ENCODE measurements at regions not wholly inside any gene's neighbourhood (a gene's known extent, or its start where the extent isn't known, plus 50 kb on each side); places are given as distances from the start of the nearest gene placed in this dataset.

DNA sequence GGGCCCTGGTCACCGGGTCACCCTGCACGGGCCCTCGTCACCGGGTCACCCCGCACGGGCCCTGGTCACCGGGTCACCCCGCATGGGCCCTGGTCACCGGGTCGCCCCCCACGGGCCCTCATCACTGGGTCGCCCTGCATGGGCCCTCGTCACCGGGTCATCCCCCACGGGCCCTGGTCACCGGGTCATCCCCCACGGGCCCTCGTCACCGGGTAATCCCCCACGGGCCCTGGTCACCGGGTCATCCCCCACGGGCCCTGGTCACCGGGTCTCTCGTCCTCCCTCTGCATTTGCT lies 77.6 kb downstream of the RIPK4 start:
- no peak for DNase-seq (ENCODE audit: low read depth in 4 of 4, low spot score in 3 of 4)

DNA sequence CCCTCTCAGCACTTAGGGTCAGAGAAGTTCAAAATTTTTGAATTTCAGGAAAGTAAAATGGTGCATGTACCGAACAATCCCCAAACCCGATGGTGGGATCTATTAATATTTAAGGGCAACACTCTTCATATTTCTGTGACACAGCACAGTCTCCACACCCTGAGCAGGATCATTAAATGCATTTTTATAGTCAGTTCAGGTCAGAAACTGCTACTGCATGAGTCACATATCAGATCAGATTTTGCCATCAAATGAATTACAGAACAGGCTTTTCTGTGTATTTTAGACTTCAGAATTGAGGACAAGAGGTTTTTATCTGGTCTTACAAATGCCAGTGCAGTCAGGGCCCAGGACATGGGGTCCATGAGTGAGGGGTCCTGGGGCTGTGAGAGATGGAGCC lies 79.2 kb downstream of the RIPK4 start:
- no peak for DNase-seq (ENCODE audit: low read depth in 4 of 4, low spot score in 3 of 4)

DNA sequence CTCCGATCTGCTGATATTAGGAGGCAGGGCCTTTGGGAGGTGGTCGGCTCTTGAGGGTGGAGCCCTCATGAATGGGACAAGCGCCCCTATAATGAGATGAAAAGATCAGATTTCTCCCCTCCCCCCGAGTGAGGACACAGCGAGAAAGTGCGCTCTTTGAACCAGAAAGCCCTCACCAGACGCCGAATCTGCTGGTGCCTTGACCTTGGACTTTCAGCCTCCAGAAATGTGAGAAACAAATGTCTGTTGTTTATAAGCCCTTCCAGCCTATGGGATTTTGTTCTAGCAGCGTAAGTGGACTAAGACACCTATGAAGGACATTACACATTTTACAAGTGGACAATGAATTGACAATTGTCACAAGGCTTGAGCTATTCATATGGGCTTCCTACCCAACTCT lies 80.2 kb downstream of the RIPK4 start:
- no peak for DNase-seq (ENCODE audit: low read depth in 4 of 4, low spot score in 3 of 4)

DNA sequence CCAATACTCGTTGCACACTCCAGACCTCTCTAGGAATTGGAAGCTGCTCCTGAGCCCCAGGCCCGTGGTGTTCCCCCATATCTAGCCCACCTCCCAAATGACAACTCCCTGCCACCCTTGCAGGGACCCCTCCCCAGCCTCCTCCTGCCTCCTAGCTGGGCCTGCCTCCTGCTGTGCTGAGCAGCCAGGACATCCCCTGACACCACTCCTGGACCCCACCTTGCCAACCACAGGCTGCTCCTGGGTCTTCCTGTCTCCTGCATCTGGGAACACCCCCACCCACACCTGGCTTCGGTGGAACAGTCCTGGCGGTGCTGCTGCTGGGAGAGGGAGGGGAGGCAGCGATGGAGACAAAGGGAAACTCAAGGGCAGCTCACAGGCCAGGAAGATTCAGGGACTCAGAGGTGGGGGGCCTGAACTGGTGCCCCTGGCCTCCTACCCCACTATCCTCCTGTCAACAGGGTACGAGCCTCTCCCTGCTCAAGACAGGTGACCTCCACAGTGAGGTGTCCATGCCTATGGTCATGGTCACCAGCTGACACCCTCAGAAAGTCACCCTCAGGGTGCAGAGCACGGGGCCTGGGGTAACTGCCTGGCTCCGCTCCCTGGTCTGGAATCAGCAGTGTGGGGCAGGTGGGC lies 81.2 kb downstream of the RIPK4 start:
- no peak for DNase-seq (ENCODE audit: low read depth in 4 of 4, low spot score in 3 of 4)

DNA sequence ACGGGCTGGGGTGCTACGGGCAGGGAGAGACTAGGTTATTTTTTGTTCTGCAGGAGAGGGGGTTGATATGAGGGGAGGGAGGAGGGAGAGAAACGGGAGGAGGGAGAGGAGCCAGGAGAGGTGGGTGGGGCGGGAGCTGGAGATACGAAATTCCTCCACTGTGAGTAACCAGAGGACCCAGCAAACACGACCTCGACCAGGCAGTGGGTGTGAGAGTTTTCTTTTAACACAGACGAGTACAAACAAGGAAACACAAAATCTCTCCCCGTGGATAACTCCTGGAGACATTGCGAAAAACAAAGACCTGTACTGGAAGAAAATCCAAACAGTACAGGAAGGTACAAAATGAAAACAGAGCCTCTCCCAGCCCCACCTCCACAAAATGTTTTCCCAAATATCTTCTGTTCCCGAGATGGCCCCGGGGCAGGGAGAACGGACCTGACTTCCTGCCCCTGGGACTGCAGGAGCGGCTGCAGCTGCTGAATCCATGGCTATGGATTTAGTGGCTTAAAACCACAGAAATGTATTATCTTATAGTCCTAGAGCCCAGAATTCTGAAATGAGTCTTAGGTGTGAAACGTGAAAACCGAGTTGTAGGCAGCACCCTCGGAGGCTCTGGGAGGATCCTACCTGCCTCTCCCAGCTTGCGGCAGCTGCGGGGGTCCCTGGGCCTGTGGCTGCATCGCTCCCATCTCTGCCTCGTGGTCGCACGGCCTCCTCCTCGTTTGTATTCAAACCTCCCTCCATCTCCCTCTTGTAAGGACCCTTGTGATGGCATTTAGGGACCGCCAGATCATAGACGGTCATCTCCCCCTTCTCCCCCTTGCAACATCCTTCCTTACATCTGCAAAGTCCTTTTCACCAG lies 82.2 kb downstream of the RIPK4 start:
- DNase-seq (ENCODE audit: low read depth in 4 of 4, low spot score in 3 of 4): no peak

DNA sequence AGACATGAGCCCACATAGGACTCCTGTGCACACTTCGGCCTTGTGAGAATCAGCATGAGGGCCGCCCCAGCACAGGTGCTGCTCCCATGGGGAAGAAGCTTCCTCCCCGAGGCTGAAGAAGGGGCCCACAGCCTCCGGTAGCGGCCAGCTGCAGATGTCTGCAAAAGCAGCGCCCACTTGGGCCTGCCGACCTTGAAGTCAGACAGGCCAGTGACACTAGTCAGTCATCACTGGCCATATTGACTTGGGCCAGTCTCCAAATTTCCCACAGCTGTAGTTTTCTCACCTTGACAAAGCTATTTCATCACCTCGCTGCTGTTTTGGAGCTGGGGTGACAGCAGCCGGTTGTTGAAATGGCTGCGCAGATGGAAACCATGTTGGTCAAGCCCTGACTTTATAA lies 83.0 kb downstream of the RIPK4 start:
- no peak for DNase-seq (ENCODE audit: low read depth in 4 of 4, low spot score in 3 of 4)

DNA sequence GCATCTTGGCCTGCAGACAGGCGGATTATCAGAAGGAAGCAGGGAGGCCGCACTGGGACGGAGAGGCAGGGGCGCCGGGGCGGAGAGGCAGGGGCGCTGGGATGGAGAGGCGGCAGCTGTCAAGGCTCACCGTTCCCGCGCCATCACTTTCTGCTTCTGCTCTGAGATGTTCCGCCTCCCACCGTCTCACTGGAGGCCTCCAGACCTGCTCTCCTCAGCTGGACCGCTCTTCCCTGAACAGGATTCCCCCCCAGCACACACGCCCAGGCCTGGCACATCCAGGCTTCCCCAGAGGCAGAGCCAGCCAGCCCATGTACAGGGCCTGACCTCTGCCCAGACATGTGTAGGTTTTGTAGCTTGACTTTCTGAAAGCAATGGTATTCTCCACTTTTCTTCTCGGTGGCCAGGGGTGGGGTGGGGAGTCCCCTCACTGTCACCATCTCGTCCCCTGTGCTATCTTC lies 84.1 kb downstream of the RIPK4 start:
- DNase-seq (ENCODE audit: low read depth in 4 of 4, low spot score in 3 of 4): no peak

DNA sequence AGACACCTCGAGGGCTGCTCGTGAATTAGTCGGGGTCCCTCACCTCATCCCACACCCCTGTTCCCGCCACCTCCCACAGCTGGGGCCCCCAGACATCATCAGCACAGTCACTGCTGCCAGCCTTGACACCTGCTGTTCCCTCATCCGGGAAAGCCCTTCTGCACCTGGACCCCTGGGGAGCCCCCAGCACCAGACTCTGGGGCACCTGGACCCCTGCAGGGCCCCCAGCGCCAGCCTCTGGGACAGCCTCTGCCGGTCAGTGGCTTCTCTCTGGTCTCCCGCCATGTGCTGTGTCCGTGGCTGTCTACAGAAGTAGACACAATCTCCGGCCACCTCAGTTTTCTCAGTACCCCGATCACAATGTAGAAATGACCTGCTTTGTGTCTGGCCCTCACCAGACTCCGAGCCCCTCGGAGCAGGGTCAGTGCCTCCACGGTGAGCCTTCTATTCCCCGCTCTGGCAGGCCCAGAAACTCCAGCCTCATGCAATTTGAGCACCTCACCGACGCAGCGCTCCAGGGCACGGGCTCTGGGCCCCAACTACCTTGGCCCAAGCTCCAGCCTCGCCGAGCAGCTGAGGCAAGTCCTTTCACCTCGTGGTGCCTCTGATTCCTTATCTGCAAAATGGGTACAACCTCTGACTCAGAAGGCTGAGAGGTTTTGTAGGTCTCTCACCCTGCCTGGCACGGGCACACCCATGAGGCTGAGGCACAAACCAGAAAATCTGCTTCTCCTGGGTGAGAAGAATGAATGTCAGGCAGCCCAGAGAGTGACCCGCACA lies 84.7 kb downstream of the RIPK4 start:
- DNase-seq (ENCODE audit: low read depth in 4 of 4, low spot score in 3 of 4): no peak

DNA sequence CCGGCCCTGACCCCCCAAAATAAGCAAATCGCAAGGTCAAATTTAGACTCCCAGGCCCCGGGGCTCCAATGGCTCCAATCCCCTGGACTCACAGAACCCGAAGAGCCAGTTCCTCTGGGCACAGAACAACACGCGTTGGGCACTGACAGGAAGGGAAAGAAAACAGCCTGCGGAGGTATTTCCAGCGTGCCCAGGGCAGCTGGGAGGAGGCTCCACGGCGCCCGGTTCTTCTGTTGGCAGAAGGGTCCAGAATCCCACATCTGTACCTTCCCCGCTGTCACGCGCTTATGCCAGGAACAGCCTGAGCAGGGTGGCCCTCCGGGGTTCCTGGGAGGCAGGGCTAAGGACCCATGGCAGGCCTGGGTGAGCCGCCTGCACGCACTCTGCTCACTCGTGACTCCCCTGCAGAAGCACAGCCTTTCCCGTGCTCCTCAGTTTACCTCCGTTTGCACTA lies 85.5 kb downstream of the RIPK4 start:
- no peak for DNase-seq (ENCODE audit: low read depth in 4 of 4, low spot score in 3 of 4)

DNA sequence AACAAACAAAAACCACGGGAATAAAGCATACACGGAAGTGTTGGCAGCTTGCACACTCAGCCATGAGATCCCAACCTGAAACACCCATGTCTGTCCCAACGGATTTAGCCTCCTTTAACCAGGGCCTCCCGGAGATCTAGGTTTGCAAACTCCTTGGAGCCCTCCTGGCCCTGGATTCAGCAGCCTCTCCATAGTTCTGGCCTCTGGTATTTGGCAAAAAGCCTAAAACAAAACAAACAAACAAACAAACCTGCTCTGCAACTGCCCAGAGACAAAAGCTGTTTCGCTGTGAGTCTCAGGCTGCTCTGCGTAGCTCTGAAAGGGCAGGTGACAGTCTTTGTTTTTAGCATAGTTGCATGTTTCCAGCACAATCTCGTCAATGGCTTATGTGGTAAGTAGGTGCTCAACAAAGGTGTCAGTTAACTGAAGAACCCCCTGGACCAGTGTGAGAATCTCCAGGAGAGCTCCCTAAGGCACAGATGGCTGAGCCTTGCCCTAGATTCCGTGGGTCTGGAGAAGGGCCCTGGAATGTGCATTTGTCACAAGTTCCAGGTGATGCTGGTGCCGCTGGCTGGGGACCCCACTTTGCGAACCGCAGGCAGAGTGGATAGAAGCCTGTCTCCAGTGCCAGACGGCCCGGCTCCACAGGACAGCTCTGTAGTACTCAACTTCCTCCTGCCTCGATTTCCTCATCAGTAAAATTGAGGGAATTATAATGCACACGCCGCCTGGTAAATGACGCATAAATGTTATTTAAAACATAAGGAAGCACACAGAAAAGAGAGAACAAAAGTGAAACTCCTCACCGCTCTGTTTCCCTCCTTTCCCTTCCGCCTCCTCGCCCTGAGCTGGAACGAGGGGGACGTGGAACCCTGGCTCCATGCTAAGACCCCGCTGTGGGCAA lies 86.2 kb downstream of the RIPK4 start:
- DNase-seq (ENCODE audit: low read depth in 4 of 4, low spot score in 3 of 4): no peak

DNA sequence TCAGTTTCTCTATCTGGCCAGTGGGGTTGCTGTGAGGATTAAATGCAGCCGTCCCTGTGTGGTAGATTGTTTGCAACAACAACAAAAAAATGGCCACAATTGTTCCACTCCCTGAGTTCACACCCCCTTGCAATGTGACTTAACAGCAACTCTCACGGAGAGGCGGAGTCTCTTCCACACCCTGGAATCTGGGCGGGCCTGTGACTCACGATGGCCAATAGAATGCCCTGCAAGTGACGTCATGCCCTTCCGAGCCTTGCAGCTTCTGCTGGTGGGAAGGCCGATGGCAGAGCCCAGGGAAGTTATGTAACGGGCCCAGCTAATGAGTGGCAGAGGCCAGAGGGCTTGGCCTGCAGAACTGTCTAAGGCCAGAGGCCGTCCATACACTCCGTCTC lies 87.9 kb downstream of the RIPK4 start:
- peak; percentile 80 to 93 (median 90) for DNase-seq (ENCODE audit: low read depth in 4 of 4, low spot score in 3 of 4)

DNA sequence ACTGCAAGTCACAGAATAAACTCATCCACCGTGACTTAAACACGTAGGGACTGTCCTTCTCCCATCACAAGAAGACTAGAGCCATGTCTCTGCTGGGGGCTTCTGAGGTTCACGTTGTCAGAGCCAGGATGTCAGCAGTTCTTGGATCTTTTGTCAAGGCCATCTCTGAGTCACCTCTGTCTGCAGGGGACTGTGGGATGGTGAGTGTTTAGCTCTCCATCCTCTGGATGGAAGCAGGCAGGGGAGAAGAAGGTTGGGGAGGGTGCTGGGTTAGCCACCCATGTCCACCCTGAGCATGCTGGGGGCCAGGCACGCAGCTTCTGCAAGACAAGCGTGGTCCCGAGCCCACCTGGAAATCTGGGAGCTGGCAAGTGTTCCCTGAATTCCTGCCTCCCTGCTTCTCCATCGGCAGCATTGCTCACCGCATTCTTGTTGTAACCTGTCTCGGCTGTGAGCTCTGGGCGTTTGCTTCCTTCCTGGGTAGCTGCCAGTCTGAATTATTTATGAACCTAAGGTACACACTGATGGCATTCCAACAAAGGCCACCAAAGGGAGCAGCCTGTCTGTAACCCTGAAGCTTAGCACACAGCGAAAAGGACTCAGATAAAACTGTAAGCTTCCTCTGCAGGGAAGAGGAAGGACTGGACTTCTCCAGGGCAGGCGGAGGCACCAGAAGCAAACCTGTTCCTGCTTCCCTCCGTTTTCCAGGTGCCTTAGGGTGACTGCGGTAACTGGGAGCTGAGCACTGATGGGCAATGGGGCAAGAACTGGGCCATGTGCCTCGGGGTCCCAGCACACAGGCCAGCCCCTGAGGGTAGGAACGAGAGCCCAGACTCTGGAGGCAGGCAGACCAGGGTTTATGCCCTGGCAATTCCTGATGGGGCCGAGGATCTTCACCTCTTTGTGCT lies 88.6 kb downstream of the RIPK4 start:
- DNase-seq (ENCODE audit: low read depth in 4 of 4, low spot score in 3 of 4): peak; percentile 32 to 75 (median 70)

DNA sequence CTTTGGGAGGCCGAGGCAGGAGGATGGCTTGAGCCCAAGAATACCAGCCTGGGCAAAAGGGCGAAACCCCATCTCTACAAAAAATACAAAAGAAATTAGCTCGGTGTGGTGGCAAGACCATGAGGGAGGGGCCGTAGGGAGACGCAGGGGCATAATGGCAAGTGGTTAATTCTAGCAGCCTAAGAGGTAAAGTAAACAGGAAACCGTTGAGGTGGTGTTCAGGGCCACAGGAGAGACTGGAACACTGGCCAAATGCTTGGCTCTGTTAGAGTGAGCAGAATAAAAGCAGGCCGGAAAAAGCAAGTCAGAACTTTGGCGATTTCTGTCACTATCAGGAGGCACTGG lies 89.2 kb downstream of the RIPK4 start:
- DNase-seq (ENCODE audit: low read depth in 4 of 4, low spot score in 3 of 4): no peak

DNA sequence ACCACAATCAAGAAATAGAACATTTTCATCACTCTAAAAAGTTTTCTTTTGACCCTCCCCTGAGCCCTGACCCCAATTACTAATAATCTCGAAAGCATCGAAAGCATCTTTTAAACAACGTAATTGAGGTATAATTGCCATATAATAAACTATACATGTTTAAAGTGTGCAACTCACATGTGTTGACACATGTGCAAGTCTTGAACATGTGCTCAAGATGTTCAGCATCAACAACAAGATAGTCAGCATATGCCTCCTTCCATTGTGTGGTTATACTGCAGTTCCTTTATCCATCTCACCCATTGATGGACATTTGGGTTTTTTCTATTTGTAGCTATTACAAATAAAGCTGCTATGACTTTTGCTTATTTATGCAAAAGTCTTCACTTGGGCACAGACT lies 90.7 kb downstream of the RIPK4 start:
- no peak for DNase-seq (ENCODE audit: low read depth in 4 of 4, low spot score in 3 of 4)

DNA sequence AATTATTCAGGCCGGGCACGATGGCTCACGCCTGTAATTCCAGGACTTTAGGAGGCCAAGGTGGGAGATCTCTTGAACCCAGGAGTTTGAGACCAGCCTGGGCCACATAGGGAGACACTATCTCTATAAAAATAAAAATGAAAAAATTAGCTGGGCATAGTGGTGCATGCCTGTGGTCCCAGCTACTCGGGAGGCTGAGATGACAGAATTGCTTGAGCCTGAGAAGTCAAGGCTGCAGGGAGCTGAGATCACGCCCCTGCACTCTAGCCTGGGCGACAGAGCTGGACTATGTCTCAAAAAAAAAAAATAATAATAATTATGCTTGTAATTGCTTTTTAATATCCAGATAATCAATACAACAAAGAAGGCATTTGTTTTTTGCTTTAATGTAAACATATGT lies 91.3 kb downstream of the RIPK4 start:
- no peak for DNase-seq (ENCODE audit: low read depth in 4 of 4, low spot score in 3 of 4)

DNA sequence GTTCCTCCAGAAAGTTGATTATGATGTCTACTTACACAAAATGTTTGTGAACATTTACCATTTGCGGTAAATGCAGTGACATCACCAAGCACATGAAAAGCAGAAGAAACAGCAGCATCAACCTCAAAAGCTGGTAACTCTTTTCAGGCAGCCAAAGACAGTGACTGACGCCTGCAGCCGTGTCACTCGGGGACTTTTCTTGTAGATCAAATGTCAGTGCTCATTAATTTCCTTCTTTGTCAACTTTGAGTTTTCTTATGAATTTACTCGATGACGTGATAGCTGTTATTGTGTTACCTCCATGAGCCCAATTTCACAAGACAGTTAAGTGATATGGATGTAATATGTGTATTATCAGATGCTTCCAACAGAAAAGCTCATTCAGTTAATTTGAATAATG lies 92.5 kb downstream of the RIPK4 start:
- DNase-seq (ENCODE audit: low read depth in 4 of 4, low spot score in 3 of 4): no peak

DNA sequence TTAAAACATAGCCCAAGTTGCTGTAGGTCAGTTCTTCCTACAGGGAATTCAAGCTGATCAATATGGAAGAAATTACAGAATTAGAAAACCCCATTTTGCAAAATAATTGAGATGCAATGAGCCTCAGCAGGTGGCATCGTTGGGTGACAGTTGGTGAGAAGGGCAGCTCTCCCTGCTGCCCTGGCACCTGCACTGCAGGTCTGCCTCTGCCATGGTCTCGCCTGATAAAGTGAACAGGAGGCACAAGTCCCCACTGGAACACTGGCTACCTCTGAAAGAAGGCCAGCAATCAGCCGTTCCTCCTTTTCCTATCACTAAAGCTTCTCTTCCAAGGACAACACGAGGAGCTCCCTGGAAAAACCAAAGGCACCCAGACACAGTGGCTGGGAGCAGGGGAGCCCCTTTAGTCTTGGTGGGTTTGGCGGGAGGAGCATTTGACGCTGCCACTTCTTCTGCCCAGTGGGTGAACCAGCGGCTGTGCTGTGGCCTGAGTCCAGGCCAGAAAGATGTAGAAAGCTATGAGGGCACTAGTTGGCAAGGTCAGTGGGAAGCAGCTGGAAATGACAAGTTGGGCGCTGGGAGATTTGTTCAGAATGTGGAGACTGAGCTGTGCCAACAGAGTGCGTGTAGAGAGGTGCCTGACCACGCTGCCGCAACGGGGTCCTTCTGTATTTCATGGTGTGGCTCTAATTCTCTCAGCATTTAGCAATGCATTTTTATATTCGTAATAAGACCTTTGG lies 93.1 kb downstream of the RIPK4 start:
- DNase-seq (ENCODE audit: low read depth in 4 of 4, low spot score in 3 of 4): no peak

DNA sequence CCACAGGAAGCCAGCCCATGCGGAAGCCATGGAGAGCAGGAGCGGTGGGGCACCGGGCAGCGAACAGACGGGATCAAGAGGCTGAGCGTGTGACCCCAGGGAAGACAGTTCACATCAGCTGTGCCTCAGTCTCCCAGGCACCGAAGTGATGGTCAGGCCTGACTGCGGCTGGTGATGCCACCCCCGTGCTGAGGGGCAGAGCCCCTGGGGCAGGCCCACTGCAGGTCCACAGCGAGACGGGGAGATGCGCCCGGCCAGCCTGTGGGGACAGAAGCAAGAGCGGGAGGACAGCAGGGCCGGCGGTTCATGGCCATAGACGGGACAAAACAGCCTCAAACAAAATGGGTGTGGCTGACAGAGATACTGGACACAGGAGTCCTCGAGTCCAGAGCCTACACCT lies 93.8 kb downstream of the RIPK4 start:
- DNase-seq (ENCODE audit: low read depth in 4 of 4, low spot score in 3 of 4): no peak

DNA sequence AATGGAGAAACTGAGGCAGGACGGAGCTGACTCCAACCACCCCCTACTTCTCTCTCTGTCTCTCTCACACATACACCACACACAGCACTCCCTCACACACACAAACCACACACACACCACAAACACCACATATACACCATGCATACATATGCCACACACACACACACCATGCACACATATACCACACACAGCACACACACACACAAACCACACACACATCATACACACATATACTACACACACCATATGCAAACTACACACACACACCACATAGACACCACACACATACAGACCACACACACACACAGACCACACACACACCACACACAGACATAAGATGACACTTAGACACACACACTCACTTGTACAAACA lies 94.3 kb downstream of the RIPK4 start:
- no peak for DNase-seq (ENCODE audit: low read depth in 4 of 4, low spot score in 3 of 4)
